ENCODE measurements at regions not wholly inside any gene's neighbourhood (a gene's known extent, or its start where the extent isn't known, plus 50 kb on each side); places are given as distances from the start of the nearest gene placed in this dataset.

DNA sequence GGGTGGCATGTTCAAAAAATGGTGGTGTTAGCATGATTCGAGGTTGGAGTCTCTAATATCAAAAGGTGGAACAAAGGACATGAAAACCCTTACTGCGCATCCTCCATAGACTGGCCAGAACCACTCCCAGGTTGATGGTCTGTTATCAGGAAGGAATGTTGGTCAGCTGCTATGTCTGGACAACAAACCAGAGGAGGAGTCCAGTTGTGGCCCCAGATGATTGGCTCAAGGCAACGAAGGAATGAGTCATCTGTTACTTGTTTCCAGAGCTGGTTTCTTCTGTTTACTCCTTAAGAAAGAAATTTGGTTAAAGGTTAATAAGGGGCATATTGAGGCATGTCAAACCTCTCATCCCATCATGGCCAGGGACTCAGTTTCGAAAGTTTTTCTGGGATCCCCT lies 56.8 kb upstream of the GRIA4 start:
- Histone ChIP-seq H3K9me3 (no peaks in the 10 kb centered on the region), H3K4me3 (no peak overlapping the region), H3K27ac (no peak overlapping the region), H3K27me3 (no peaks in the 10 kb centered on the region), H3K4me1 (no peaks in the 10 kb centered on the region), H3K36me3 (no peaks in the 10 kb centered on the region)
- TF ChIP-seq POLR2A (IDR thresholded peaks at IDR 0.05) (no peak), POLR2AphosphoS5 (IDR thresholded peaks at IDR 0.05) (no peak), EP300 (IDR thresholded peaks at IDR 0.05) (no peak)
- TF ChIP-seq, protein P1, sequence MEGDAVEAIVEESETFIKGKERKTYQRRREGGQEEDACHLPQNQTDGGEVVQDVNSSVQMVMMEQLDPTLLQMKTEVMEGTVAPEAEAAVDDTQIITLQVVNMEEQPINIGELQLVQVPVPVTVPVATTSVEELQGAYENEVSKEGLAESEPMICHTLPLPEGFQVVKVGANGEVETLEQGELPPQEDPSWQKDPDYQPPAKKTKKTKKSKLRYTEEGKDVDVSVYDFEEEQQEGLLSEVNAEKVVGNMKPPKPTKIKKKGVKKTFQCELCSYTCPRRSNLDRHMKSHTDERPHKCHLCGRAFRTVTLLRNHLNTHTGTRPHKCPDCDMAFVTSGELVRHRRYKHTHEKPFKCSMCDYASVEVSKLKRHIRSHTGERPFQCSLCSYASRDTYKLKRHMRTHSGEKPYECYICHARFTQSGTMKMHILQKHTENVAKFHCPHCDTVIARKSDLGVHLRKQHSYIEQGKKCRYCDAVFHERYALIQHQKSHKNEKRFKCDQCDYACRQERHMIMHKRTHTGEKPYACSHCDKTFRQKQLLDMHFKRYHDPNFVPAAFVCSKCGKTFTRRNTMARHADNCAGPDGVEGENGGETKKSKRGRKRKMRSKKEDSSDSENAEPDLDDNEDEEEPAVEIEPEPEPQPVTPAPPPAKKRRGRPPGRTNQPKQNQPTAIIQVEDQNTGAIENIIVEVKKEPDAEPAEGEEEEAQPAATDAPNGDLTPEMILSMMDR (IDR thresholded peaks at IDR 0.05) = no peak
- no peak for DNase-seq (ENCODE audit: low spot score in 2 of 2)
- WGBS = 59% methylated on average over 4 of the region's 4 CpGs

DNA sequence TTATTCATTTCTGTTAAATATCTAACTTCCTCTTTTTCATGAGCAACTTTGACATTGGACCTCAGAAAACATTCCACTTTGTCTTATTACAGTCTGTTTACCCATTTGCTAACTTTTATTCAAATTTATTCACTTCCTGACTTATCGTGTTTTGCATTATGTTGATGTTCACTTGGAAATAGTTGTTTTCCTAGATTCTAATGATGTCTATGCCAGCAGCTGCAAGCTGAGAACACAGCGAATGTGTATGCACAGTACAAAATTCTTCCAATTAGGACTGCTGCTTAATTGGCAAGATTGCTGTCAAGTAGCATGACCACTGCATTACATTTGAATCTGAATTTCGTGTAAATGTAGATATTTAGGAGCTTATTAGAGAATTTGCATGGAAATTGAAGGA lies 61.5 kb upstream of the GRIA4 start:
- Histone ChIP-seq H3K27ac (no peak overlapping the region), H3K27me3 (no peaks in the 10 kb centered on the region), H3K4me3 (no peak overlapping the region), H3K9me3 (no peaks in the 10 kb centered on the region), H3K4me1 (no peaks in the 10 kb centered on the region), H3K36me3 (no peaks in the 10 kb centered on the region)
- DNase-seq (ENCODE audit: low spot score in 2 of 2) = no peak
- TF ChIP-seq POLR2A (IDR thresholded peaks at IDR 0.05) (no peak), POLR2AphosphoS5 (IDR thresholded peaks at IDR 0.05) (no peak), EP300 (IDR thresholded peaks at IDR 0.05) (no peak)
- TF ChIP-seq, protein P1 (IDR thresholded peaks at IDR 0.05) = no peak
- WGBS = 39% methylated on average over 3 of the region's 3 CpGs

DNA sequence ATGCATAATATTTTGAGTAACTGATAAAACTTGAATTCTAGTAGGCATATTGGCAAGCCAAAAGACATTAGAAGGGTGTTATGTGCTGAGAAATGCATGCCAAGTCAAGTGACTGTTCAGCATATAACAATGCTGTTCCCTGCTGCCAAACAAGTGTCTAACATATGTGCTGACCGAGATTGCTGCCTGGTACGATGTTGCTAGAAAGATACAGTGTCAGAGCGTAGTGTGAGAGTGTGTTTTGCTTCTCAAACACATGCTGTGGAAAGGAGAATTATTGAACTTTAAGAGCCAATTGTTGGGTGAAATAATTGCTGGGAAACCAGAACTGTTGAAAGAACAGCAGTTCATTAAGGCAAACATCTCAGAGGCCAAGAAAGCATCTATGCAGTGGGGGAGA lies 71.3 kb upstream of the GRIA4 start:
- no peak for DNase-seq (ENCODE audit: low spot score in 2 of 2)
- Histone ChIP-seq H3K4me3 (no peak overlapping the region), H3K9me3 (no peaks in the 10 kb centered on the region), H3K27ac (no peak overlapping the region), H3K27me3 (no peaks in the 10 kb centered on the region), H3K36me3 (no peaks in the 10 kb centered on the region), H3K4me1 (no peaks in the 10 kb centered on the region)
- TF ChIP-seq, protein P1 (IDR thresholded peaks at IDR 0.05) = no peak
- TF ChIP-seq POLR2A (IDR thresholded peaks at IDR 0.05) (no peak), EP300 (IDR thresholded peaks at IDR 0.05) (no peak), POLR2AphosphoS5 (IDR thresholded peaks at IDR 0.05) (no peak)
- 64% methylated on average over 3 of the region's 3 CpGs for WGBS

DNA sequence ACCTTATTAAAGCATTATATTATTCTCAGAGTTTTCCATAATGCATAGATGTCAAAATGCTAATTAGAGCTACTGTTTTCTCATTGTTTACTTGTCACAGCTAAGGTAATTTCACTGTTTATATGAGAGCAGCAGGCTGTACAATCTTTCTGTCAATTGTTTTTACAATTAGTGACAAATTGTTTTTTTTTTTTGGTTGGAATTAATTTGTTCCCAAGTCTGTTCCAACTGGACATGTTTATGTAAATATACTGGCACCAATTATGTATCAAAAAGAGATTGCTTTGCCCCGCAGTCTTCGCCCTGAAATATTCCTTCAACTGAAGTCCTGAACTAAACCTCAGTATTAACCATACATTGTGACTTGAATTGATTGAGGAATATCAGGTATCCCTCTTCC lies 72.3 kb upstream of the GRIA4 start:
- DNase-seq (ENCODE audit: low spot score in 2 of 2) = no peak
- TF ChIP-seq POLR2AphosphoS5 (IDR thresholded peaks at IDR 0.05) = no peak
- TF ChIP-seq, protein P1 (IDR thresholded peaks at IDR 0.05) = no peak
- TF ChIP-seq POLR2A (IDR thresholded peaks at IDR 0.05) = no peak
- TF ChIP-seq EP300 (IDR thresholded peaks at IDR 0.05) = no peak
- no peaks in the 10 kb centered on the region for H3K27me3 ChIP-seq
- H3K36me3 ChIP-seq = no peaks in the 10 kb centered on the region
- 32% methylated on average over 2 of the region's 2 CpGs for WGBS
- H3K27ac ChIP-seq = no peak overlapping the region
- no peaks in the 10 kb centered on the region for H3K9me3 ChIP-seq
- no peaks in the 10 kb centered on the region for H3K4me1 ChIP-seq
- no peak overlapping the region for H3K4me3 ChIP-seq

DNA sequence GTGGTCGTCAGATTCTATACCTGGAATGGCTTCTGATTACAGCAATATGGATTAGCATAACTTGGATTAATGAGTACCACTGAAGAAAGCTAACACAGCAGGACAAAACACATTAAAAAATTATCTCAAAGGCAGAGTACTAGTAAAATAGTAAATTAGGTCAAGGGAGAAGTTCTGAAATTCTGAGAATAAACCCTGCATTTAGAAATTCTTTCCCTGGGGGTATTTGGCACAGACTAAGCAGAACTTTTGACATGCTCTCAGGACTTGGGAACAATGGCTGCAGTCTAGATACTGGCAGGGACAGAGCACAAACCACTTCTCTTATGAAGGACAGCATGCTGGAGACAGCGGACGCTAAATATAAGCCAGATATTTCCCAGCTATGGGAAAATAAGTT lies 85.6 kb upstream of the GRIA4 start:
- H3K4me1 ChIP-seq = no peaks in the 10 kb centered on the region
- H3K27ac ChIP-seq = no peak overlapping the region
- H3K4me3 ChIP-seq = no peak overlapping the region
- H3K36me3 ChIP-seq = no peaks in the 10 kb centered on the region
- TF ChIP-seq, protein P1 (IDR thresholded peaks at IDR 0.05) = no peak
- no peak for TF ChIP-seq POLR2AphosphoS5 (IDR thresholded peaks at IDR 0.05)
- no peak for TF ChIP-seq POLR2A (IDR thresholded peaks at IDR 0.05)
- TF ChIP-seq EP300 (IDR thresholded peaks at IDR 0.05) = no peak
- H3K27me3 ChIP-seq = no peaks in the 10 kb centered on the region
- WGBS = 48% methylated on average over 3 of the region's 3 CpGs
- H3K9me3 ChIP-seq = no peaks in the 10 kb centered on the region
- DNase-seq (ENCODE audit: low spot score in 2 of 2) = no peak
